ENCODE measurements at regions not wholly inside any gene's neighbourhood (a gene's known extent, or its start where the extent isn't known, plus 50 kb on each side); places are given as distances from the start of the nearest gene placed in this dataset.

DNA sequence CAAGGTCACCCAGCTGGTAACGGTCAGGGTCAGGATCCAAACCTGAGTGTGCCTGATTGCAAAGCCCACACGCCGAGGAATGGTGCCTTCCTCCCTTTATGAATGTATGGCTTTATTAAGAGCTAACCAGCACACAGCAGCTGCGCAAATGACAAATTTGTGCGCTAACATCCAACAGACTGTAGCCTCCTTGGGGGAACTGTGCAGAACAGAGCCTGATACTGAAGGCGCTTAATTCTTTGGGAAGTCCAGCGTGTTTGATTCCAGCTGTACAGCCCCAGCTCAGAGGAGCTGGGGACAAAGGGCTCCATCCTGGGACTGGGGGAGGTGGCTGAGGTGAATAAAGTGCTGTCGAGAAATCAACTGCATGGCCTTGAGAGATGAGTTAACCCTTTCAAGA lies 75.7 kb upstream of the JARID2 start:
- Histone ChIP-seq H3K4me2 (ENCODE audit: low read length, poor library complexity, severe bottlenecking) (no peak overlapping the region), H3K4me1 (ENCODE audit: control insufficient read depth, insufficient read depth, low read depth, low read length) (no peaks in the 10 kb centered on the region), H3K9ac (ENCODE audit: low read length) (no peak overlapping the region)

DNA sequence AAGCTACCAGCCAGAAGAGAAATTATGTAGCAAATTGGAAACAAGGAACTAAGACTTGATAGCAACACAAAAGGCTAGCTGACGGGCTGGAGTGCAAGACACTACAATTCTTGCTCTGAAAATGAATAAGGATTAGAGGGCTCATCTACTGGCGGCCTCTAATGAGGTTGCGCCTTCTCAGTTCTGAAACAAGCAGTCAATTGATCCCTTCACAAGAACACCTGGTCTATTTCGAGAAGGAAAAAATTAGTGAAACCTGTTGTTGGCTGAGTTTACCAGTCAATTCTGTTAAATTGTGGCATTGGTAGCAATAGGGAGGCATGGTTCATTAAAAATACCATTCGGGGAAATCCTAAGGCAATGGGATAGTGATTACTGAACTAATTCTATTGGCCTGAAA lies 74.8 kb upstream of the JARID2 start:
- Histone ChIP-seq H2AFZ (ENCODE audit: low read depth, low read length) (no peak overlapping the region), H4K91ac (ENCODE audit: low read length) (no peak overlapping the region), H2BK12ac (ENCODE audit: low read length in 2 of 2) (no peak overlapping the region), H3K79me1 (replicated peaks; ENCODE audit: low read length, poor library complexity, severe bottlenecking) (no peaks in the 10 kb centered on the region), H3K4me3 (ENCODE audit: insufficient read depth in 1 of 2, low read depth in 1 of 2, low read length in 2 of 2) (no peak overlapping the region), H3K9me3 (ENCODE audit: control insufficient read depth, low read length) (no peaks in the 10 kb centered on the region), H3K27me3 (ENCODE audit: control insufficient read depth in 1 of 2, insufficient read depth in 1 of 2, low read length in 2 of 2) (no peaks in the 10 kb centered on the region), H2BK15ac (ENCODE audit: low read depth, poor library complexity, severe bottlenecking) (no peak overlapping the region), H3K27ac (ENCODE audit: low read length, poor library complexity, severe bottlenecking) (no peak overlapping the region), H3K9ac (ENCODE audit: low read length) (no peak overlapping the region), H2BK5ac (ENCODE audit: low read depth, low read length, poor library complexity, severe bottlenecking) (no peak overlapping the region), H2AK5ac (ENCODE audit: low read length, severe bottlenecking) (no peak overlapping the region), H3K23ac (ENCODE audit: low read length in 2 of 2) (no peak overlapping the region), H3K4me1 (ENCODE audit: control insufficient read depth, insufficient read depth, low read depth, low read length) (no peaks in the 10 kb centered on the region), H4K8ac (ENCODE audit: low read length) (no peak overlapping the region), H3K4me2 (ENCODE audit: low read length, poor library complexity, severe bottlenecking) (no peak overlapping the region), H3K14ac (ENCODE audit: low read length in 2 of 2) (no peak overlapping the region), H3K18ac (ENCODE audit: low read depth in 1 of 2, low read length in 2 of 2) (no peak overlapping the region), H2BK120ac (ENCODE audit: low read depth, low read length) (no peak overlapping the region), H3K36me3 (ENCODE audit: control insufficient read depth in 1 of 2, insufficient read depth in 2 of 2, low read depth in 1 of 2, low read length in 2 of 2) (no peaks in the 10 kb centered on the region), H3K4ac (ENCODE audit: low read depth in 1 of 2, low read length in 2 of 2) (no peak overlapping the region)
- WGBS: 91% methylated on average over 5 of the region's 5 CpGs
- no peak for DNase-seq

More for the DNA sequence above, 75.7 kb upstream of the JARID2 start:
- DNase-seq: no peak
- no peak overlapping the region for H3K23ac ChIP-seq (ENCODE audit: low read length in 2 of 2)
- H2AK5ac ChIP-seq (ENCODE audit: low read length, severe bottlenecking): no peak overlapping the region
- WGBS: 93% methylated on average over 7 of the region's 8 CpGs
- H3K27ac ChIP-seq (ENCODE audit: low read length, poor library complexity, severe bottlenecking): no peak overlapping the region
- no peaks in the 10 kb centered on the region for H3K9me3 ChIP-seq (ENCODE audit: control insufficient read depth, low read length)
- H4K91ac ChIP-seq (ENCODE audit: low read length): no peak overlapping the region
- H2BK12ac ChIP-seq (ENCODE audit: low read length in 2 of 2): no peak overlapping the region
- no peaks in the 10 kb centered on the region for H3K27me3 ChIP-seq (ENCODE audit: control insufficient read depth in 1 of 2, insufficient read depth in 1 of 2, low read length in 2 of 2)
- no peak overlapping the region for H2BK15ac ChIP-seq (ENCODE audit: low read depth, poor library complexity, severe bottlenecking)
- no peak overlapping the region for H3K4ac ChIP-seq (ENCODE audit: low read depth in 1 of 2, low read length in 2 of 2)
- H2BK120ac ChIP-seq (ENCODE audit: low read depth, low read length): no peak overlapping the region
- no peaks in the 10 kb centered on the region for H3K36me3 ChIP-seq (ENCODE audit: control insufficient read depth in 1 of 2, insufficient read depth in 2 of 2, low read depth in 1 of 2, low read length in 2 of 2)
- H3K79me1 ChIP-seq (replicated peaks; ENCODE audit: low read length, poor library complexity, severe bottlenecking): no peaks in the 10 kb centered on the region
- no peak overlapping the region for H3K4me3 ChIP-seq (ENCODE audit: insufficient read depth in 1 of 2, low read depth in 1 of 2, low read length in 2 of 2)
- no peak overlapping the region for H2BK5ac ChIP-seq (ENCODE audit: low read depth, low read length, poor library complexity, severe bottlenecking)
- no peak overlapping the region for H2AFZ ChIP-seq (ENCODE audit: low read depth, low read length)
- no peak overlapping the region for H3K18ac ChIP-seq (ENCODE audit: low read depth in 1 of 2, low read length in 2 of 2)
- H3K14ac ChIP-seq (ENCODE audit: low read length in 2 of 2): no peak overlapping the region
- H4K8ac ChIP-seq (ENCODE audit: low read length): no peak overlapping the region

DNA sequence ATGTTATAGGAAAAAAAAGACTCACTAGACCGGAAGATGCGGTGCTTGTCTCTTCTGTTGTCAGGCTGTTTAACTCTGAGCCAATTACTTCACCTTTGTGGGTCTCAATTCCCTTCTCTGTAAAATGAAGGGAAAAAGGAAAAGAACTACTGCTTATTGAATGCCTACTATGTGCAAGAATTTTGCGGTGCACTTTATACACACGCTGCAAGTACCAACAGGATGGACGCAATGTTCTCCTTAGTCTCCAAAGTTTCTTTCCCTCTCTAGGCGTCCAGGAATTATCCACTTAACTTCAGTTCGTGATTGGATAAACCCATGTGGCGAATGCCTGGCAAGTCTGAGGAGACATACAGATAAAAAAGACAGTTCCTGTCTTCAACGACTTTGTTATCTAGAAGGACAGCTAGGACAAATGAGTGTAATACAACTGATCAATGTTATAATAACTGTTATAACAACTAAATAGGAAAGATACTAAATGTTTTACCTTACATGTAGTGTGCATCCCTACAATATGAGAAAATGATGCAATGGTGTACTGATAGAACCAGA lies 69.0 kb upstream of the JARID2 start:
- Histone ChIP-seq H3K79me1 (replicated peaks; ENCODE audit: low read length, poor library complexity, severe bottlenecking) (no peaks in the 10 kb centered on the region), H3K27ac (ENCODE audit: low read length, poor library complexity, severe bottlenecking) (no peak overlapping the region), H3K23ac (ENCODE audit: low read length in 2 of 2) (no peak overlapping the region), H4K91ac (ENCODE audit: low read length) (no peak overlapping the region), H2BK120ac (ENCODE audit: low read depth, low read length) (no peak overlapping the region), H3K18ac (ENCODE audit: low read depth in 1 of 2, low read length in 2 of 2) (no peak overlapping the region), H3K4me2 (ENCODE audit: low read length, poor library complexity, severe bottlenecking) (no peak overlapping the region), H3K9me3 (ENCODE audit: control insufficient read depth, low read length) (no peaks in the 10 kb centered on the region), H3K27me3 (ENCODE audit: control insufficient read depth in 1 of 2, insufficient read depth in 1 of 2, low read length in 2 of 2) (no peaks in the 10 kb centered on the region), H3K4me1 (ENCODE audit: control insufficient read depth, insufficient read depth, low read depth, low read length) (no peaks in the 10 kb centered on the region), H2BK15ac (ENCODE audit: low read depth, poor library complexity, severe bottlenecking) (no peak overlapping the region), H3K4ac (ENCODE audit: low read depth in 1 of 2, low read length in 2 of 2) (no peak overlapping the region), H2BK12ac (ENCODE audit: low read length in 2 of 2) (no peak overlapping the region), H2AFZ (ENCODE audit: low read depth, low read length) (no peak overlapping the region), H2AK5ac (ENCODE audit: low read length, severe bottlenecking) (no peak overlapping the region), H4K8ac (ENCODE audit: low read length) (no peak overlapping the region), H3K9ac (ENCODE audit: low read length) (no peak overlapping the region), H3K36me3 (ENCODE audit: control insufficient read depth in 1 of 2, insufficient read depth in 2 of 2, low read depth in 1 of 2, low read length in 2 of 2) (no peaks in the 10 kb centered on the region), H3K4me3 (ENCODE audit: insufficient read depth in 1 of 2, low read depth in 1 of 2, low read length in 2 of 2) (no peak overlapping the region), H3K14ac (ENCODE audit: low read length in 2 of 2) (no peak overlapping the region), H2BK5ac (ENCODE audit: low read depth, low read length, poor library complexity, severe bottlenecking) (no peak overlapping the region)
- 83% methylated on average over 9 of the region's 9 CpGs for WGBS
- no peak for DNase-seq

DNA sequence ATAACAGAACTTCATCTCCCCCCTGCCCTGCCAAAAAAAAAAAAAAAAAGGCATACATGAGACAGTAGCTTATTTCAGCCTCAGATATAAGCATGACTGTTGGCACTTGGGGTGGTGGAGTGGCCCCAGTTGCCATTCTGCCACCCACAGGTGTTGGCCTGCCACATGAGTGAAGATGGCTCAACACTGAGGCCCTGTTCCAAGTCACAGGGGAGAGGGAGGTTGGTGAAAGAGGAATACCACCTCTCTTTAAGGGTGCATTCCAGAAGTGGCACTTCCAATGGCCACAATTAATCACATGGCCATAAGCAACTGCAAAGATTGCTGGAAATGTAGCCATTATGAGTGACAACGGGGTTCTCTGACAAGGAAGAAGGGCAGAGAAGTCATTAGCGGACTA lies 61.9 kb upstream of the JARID2 start:
- Histone ChIP-seq H3K79me1 (replicated peaks; ENCODE audit: low read length, poor library complexity, severe bottlenecking) (no peaks in the 10 kb centered on the region), H3K4ac (ENCODE audit: low read depth in 1 of 2, low read length in 2 of 2) (no peak overlapping the region), H2BK12ac (ENCODE audit: low read length in 2 of 2) (no peak overlapping the region), H3K36me3 (ENCODE audit: control insufficient read depth in 1 of 2, insufficient read depth in 2 of 2, low read depth in 1 of 2, low read length in 2 of 2) (no peaks in the 10 kb centered on the region), H3K9me3 (ENCODE audit: control insufficient read depth, low read length) (no peaks in the 10 kb centered on the region), H2BK120ac (ENCODE audit: low read depth, low read length) (no peak overlapping the region), H2AK5ac (ENCODE audit: low read length, severe bottlenecking) (no peak overlapping the region), H2AFZ (ENCODE audit: low read depth, low read length) (no peak overlapping the region), H3K14ac (ENCODE audit: low read length in 2 of 2) (no peak overlapping the region), H3K27ac (ENCODE audit: low read length, poor library complexity, severe bottlenecking) (no peak overlapping the region), H3K18ac (ENCODE audit: low read depth in 1 of 2, low read length in 2 of 2) (no peak overlapping the region), H2BK15ac (ENCODE audit: low read depth, poor library complexity, severe bottlenecking) (no peak overlapping the region), H4K91ac (ENCODE audit: low read length) (no peak overlapping the region), H2BK5ac (ENCODE audit: low read depth, low read length, poor library complexity, severe bottlenecking) (no peak overlapping the region), H3K4me1 (ENCODE audit: control insufficient read depth, insufficient read depth, low read depth, low read length) (no peaks in the 10 kb centered on the region), H4K8ac (ENCODE audit: low read length) (no peak overlapping the region), H3K4me2 (ENCODE audit: low read length, poor library complexity, severe bottlenecking) (no peak overlapping the region), H3K4me3 (ENCODE audit: insufficient read depth in 1 of 2, low read depth in 1 of 2, low read length in 2 of 2) (no peak overlapping the region), H3K23ac (ENCODE audit: low read length in 2 of 2) (no peak overlapping the region), H3K27me3 (ENCODE audit: control insufficient read depth in 1 of 2, insufficient read depth in 1 of 2, low read length in 2 of 2) (no peaks in the 10 kb centered on the region), H3K9ac (ENCODE audit: low read length) (no peak overlapping the region)
- WGBS: 100% methylated on average over 1 of the region's 2 CpGs
- no peak for DNase-seq

Measured in mesenchymal stem cell (in vitro differentiated cells and primary cell).